Kidney (tissue), 13 donors: ENCODE measurements at regions not wholly inside any gene's neighbourhood (a gene's known extent, or its start where the extent isn't known, plus 50 kb on each side); places are given as distances from the start of the nearest gene placed in this dataset.

ENCODE experiments used
- DNase-seq, 5 donors: peaks; one replicate each; pipeline ENCODE4 v3.0.0-alpha.2; 2013 to 2020
- FAIRE-seq: peaks from 2 replicates; lab custom pipeline; 2012; peaks lifted over from hg19 to GRCh38; lab: Jason Lieb, UNC
- H3K27ac ChIP-seq, 2 donors: one replicate each; pipeline ENCODE4 v1.7.0; 2013; ENCODE audit warnings: low read depth in 2 of 2, low read length in 2 of 2, inconsistent platforms in 1 of 2
- H3K27me3 ChIP-seq: one replicate; pipeline ENCODE4 v1.7.1; 2013; ENCODE audit warnings: low read length, inconsistent platforms; ENCODE audit not compliant: control insufficient read depth, insufficient read depth
- H3K36me3 ChIP-seq, 3 donors: one replicate each; pipeline versions ENCODE4 v1.7.0 to v1.7.1; 2013; ENCODE audit warnings: low read length in 3 of 3, control low read depth in 1 of 3, inconsistent platforms in 1 of 3; ENCODE audit not compliant: insufficient read depth in 3 of 3, control insufficient read depth in 2 of 3
- H3K4me1 ChIP-seq, 3 donors: one replicate each; pipeline versions ENCODE4 v1.7.0 to v1.7.1; 2013; ENCODE audit warnings: low read length in 3 of 3, inconsistent platforms in 1 of 3, low read depth in 1 of 3; ENCODE audit not compliant: control insufficient read depth in 2 of 3, insufficient read depth in 2 of 3
- H3K4me3 ChIP-seq, 3 donors: one replicate each; pipeline versions ENCODE4 v1.7.0 to v1.8.1; 2013; ENCODE audit warnings: low read length in 3 of 3, control low read depth in 1 of 3, inconsistent platforms in 1 of 3
- H3K9ac ChIP-seq, 3 donors: one replicate each; pipeline versions ENCODE4 v1.7.0 to v1.7.1; 2013; ENCODE audit warnings: low read length in 3 of 3, control low read depth in 1 of 3, inconsistent platforms in 1 of 3
- H3K9me3 ChIP-seq, 3 donors: one replicate each; pipeline versions ENCODE4 v1.7.0 to v1.7.1; 2013; ENCODE audit warnings: low read length in 3 of 3, control low read depth in 1 of 3, inconsistent platforms in 1 of 3; ENCODE audit not compliant: control insufficient read depth in 2 of 3, insufficient read depth in 1 of 3
- intact Hi-C: fragments of 100-400 bp; cut with DNase I; formaldehyde crosslinking; loops from one replicate; pipeline ENCODE4 v1.11.1; 2022
- TF ChIP-seq, protein P1 (sequence below): IDR thresholded peaks from 3 replicates; pipeline ENCODE4 v1.5.1; 2012; ENCODE audit warnings: mild to moderate bottlenecking, moderate library complexity, borderline replicate concordance; ENCODE audit not compliant: insufficient read depth; ENCODE audit errors: extremely low read depth
- donor health status: control.
- donor health status: control.
- donor health status: control.
- donor health status: control.
- donor health status: control.
- donor health status: DM: yes; HTN: yes; CAD: no.
- donor health status: Normal renal cell carcinoma (clear cell type).

DNA sequence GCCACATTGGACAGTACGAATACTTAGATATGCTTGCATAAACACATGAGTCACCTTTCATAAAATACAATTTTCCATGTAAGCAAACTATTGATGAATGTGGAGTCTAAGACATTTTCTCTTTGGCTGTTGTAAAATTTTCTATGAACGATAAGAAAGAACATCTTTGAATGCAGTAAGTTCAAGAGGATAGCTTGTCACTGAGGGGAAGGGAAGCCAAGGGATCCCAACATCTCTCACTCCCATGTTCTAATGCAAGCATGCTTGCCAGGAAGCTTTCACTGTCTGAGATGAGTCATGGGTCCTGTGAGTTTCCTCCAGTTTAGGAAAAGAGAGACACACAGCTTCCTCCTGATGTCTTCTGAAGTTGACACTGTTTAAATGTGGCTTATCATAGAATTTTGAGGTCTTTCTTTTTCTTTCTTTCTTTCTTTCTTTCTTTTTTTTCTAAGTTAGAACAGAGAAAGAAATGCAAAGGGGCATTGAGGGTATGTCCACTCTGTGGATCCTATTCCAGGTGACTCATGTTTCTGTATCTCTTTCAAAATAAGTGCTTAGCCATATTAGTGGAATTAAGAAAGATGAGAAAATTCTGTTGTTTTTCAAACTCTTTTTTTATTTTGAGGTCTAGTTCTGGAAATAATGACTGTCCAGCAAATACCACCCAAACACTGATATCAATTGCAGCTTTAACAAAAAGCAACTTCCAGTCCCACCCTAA, 146.6 kb downstream of the RDH14 start:
- Histone ChIP-seq H3K27ac (no peak overlapping the region), H3K9ac (no peak overlapping the region), H3K27me3 (no peaks in the 10 kb centered on the region), H3K4me1 (no peaks in the 10 kb centered on the region), H3K4me3 (no peak overlapping the region), H3K36me3 (no peaks in the 10 kb centered on the region), H3K9me3 (no peaks in the 10 kb centered on the region)
- TF ChIP-seq, protein P1, sequence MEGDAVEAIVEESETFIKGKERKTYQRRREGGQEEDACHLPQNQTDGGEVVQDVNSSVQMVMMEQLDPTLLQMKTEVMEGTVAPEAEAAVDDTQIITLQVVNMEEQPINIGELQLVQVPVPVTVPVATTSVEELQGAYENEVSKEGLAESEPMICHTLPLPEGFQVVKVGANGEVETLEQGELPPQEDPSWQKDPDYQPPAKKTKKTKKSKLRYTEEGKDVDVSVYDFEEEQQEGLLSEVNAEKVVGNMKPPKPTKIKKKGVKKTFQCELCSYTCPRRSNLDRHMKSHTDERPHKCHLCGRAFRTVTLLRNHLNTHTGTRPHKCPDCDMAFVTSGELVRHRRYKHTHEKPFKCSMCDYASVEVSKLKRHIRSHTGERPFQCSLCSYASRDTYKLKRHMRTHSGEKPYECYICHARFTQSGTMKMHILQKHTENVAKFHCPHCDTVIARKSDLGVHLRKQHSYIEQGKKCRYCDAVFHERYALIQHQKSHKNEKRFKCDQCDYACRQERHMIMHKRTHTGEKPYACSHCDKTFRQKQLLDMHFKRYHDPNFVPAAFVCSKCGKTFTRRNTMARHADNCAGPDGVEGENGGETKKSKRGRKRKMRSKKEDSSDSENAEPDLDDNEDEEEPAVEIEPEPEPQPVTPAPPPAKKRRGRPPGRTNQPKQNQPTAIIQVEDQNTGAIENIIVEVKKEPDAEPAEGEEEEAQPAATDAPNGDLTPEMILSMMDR: no peak
- intact Hi-C loops: no loop called here
- DNase-seq (no peak), FAIRE-seq (no peak)

DNA sequence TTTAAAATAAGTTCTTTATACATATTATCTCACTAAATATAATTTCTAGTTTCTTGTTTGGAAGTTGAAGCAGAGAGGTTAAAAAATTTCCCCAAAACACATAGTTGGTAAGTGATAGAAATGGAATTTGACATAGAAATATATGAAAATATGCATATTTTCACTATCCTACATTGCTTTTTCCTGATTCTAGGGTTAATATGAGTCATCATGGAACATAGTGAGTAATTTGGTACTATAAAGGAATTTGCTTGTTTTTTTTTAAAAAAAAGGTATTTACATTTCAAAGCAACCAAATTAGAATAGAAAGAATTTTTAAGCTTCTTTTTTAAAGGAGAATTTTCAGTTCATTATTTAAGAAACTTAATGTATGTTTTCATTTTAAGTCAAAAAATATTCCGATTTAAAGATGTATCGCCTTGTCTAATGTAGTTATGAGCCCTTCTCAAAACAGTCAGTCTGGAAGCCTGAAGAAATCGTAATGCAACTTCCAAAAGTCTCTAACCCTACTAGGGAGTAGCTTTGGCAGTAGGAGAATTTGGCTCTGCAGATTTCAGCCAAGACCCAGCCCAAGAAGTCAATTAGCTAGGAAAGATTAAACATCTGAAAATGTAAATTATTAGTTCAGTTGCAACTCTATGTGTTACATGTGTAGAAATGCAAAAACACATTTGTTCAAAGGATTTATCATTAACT, 147.3 kb downstream of the RDH14 start:
- H3K4me3 ChIP-seq: no peak overlapping the region
- DNase-seq (no peak), FAIRE-seq (no peak)

DNA sequence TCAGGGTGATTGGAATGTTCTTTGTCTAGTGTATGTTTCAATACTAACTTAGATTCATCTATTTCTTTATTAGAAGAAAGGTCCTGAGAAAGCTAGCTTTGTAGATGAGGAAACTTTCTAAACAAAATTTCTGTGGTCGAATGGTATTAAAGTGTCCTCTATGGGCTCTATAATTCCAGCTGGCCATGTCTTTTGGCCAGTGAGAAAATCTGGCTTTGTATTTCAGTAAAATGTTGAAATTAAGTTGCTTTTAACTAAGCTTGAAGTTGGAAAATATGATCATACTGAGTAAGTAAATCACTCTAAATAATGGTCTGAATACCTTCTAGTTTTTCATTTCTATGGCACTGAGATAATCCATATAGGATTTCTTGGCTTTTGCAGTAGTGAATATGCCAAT, 148.8 kb downstream of the RDH14 start:
- Histone ChIP-seq H3K27me3 (no peaks in the 10 kb centered on the region), H3K27ac (no peak overlapping the region), H3K4me3 (no peak overlapping the region), H3K9me3 (no peaks in the 10 kb centered on the region), H3K4me1 (no peaks in the 10 kb centered on the region), H3K9ac (no peak overlapping the region), H3K36me3 (no peaks in the 10 kb centered on the region)
- TF ChIP-seq, protein P1: no peak
- intact Hi-C loops: no loop called here
- DNase-seq: no peak
- FAIRE-seq: no peak

More for the DNA sequence above, 147.3 kb downstream of the RDH14 start:
- Histone ChIP-seq H3K9me3 (no peaks in the 10 kb centered on the region), H3K27ac (no peak overlapping the region), H3K27me3 (no peaks in the 10 kb centered on the region), H3K36me3 (no peaks in the 10 kb centered on the region), H3K4me1 (no peaks in the 10 kb centered on the region), H3K9ac (no peak overlapping the region)
- TF ChIP-seq, protein P1: no peak
- intact Hi-C loops: no loop called here
